Common myeloid progenitor, CD34-positive (primary cell): ENCODE measurements at regions not wholly inside any gene's neighbourhood (a gene's known extent, or its start where the extent isn't known, plus 50 kb on each side); places are given as distances from the start of the nearest gene placed in this dataset.

Source experiments
- CTCF ChIA-PET: fragments of 350-600 bp; sonication (Branson Sonifier 250); formaldehyde crosslinking; loops from one replicate; lab custom pipeline; 2021; ENCODE audit warnings: antibody characterized with exemption; lab: Charles Lee
- POLR2A ChIA-PET: fragments of 350-600 bp; sonication (Branson Sonifier 250); formaldehyde crosslinking; loops from one replicate; lab custom pipeline; 2021; ENCODE audit warnings: antibody characterized with exemption; lab: Charles Lee
- DNase-seq, 3 donors: peaks; one replicate each; pipeline versions ENCODE4 v3.0.0 to v3.0.0-alpha.2; 2013
- H3K27ac ChIP-seq, 2 experiments: 1 replicate in 1 of 2; 2 replicates in 1 of 2; pipeline ENCODE4 v1.7.0; 2013; ENCODE audit warnings: inconsistent platforms in 2 of 2, low read length in 2 of 2, mild to moderate bottlenecking in 2 of 2, low read depth in 1 of 2, moderate library complexity in 1 of 2; ENCODE audit not compliant: severe bottlenecking in 2 of 2, insufficient read depth in 1 of 2, poor library complexity in 1 of 2
- H3K27me3 ChIP-seq, 5 experiments: replicated peaks in 2 of 5; 1 replicate in 3 of 5; 2 replicates in 2 of 5; pipeline versions ENCODE4 v1.6.1 to v1.7.0; 2013; ENCODE audit warnings: low read length in 4 of 5, mild to moderate bottlenecking in 2 of 5, moderate library complexity in 2 of 5, inconsistent platforms in 1 of 5; ENCODE audit not compliant: insufficient read depth in 5 of 5, control insufficient read depth in 4 of 5
- H3K36me3 ChIP-seq, 4 experiments: 1 replicate in 2 of 4; 2 replicates in 2 of 4; pipeline versions ENCODE4 v1.6.1 to v1.7.0; 2013; ENCODE audit warnings: low read length in 3 of 4, control low read depth in 1 of 4, mild to moderate bottlenecking in 1 of 4; ENCODE audit not compliant: control insufficient read depth in 4 of 4, insufficient read depth in 4 of 4
- H3K4me1 ChIP-seq, 4 experiments: 1 replicate in 3 of 4; 2 replicates in 1 of 4; pipeline versions ENCODE4 v1.6.1 to v1.7.1; 2013; ENCODE audit warnings: low read length in 3 of 4, mild to moderate bottlenecking in 3 of 4, control low read depth in 1 of 4, inconsistent platforms in 1 of 4, moderate library complexity in 1 of 4; ENCODE audit not compliant: control insufficient read depth in 4 of 4, insufficient read depth in 4 of 4; ENCODE audit errors: control extremely low read depth in 1 of 4
- H3K4me3 ChIP-seq, 7 experiments: 1 replicate in 4 of 7; 2 replicates in 3 of 7; pipeline versions ENCODE4 v1.5.1 to v1.7.0; 2013; ENCODE audit warnings: mild to moderate bottlenecking in 7 of 7, low read length in 6 of 7, moderate library complexity in 6 of 7, inconsistent platforms in 2 of 7, low read depth in 2 of 7, control low read depth in 1 of 7; ENCODE audit not compliant: insufficient read depth in 4 of 7, control insufficient read depth in 1 of 7; ENCODE audit errors: extremely low read depth in 1 of 7
- H3K9me3 ChIP-seq, 5 experiments: 1 replicate in 4 of 5; 2 replicates in 1 of 5; pipeline versions ENCODE4 v1.6.1 to v1.7.1; 2013; ENCODE audit warnings: low read length in 4 of 5, mild to moderate bottlenecking in 2 of 5, inconsistent platforms in 1 of 5, low read depth in 1 of 5, moderate library complexity in 1 of 5; ENCODE audit not compliant: control insufficient read depth in 4 of 5, insufficient read depth in 2 of 5; ENCODE audit errors: control extremely low read depth in 1 of 5
- WGBS: methylation state at CpG from one replicate; pipeline ENCODE4 v1.1.5; 2013; ENCODE audit not compliant: insufficient coverage; 5-methylcytosine and 5-hydroxymethylcytosine counted together

DNA sequence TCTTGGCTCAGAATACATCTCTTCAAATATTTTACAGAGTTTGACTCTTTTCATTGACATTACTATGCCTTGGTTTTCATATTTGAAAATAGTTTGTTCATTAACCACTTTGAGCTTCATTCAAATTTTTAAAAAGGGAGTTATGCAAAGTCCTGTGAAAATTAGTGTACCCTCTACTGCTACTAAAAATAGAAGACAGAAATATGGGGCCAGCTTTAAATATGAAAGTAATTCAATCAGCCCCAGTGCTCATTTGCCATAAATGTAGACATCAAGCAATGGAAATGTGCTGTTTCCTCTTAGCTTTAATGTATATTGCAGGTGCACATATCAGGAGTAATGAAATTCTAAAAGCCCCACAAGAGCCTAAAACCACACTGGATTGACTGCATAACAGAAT, 218.7 kb downstream of the SPATA18 start:
- Histone ChIP-seq H3K4me3 (no peak overlapping the region), H3K9me3 (peaks cover 0 to 4% (median 2%) of the 10 kb centered on the region in 5 experiments), H3K4me1 (no peaks in the 10 kb centered on the region), H3K27ac (no peak overlapping the region), H3K36me3 (no peaks in the 10 kb centered on the region), H3K27me3 (no peaks in the 10 kb centered on the region)
- ChIA-PET POLR2A (no interaction called here), CTCF (no interaction called here)
- no peak for DNase-seq

DNA sequence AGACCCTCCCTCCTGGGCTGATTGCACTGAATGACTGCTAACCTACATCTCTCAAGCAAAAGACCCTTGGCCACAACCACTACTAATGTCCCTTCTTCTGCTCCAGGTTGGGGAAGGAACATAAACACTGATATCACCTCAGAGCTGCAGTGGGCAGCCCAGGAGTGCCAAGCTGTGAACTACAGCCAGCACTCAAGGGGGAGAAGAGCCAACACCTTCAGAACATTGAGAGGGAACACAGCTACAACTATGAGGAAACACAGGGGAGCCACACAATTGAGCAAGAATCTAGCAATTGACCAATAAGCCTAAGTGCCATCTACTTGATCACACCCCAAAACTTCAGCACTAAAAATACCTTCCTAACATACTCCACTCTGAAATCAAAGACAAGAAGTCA, 222.8 kb downstream of the SPATA18 start:
- POLR2A ChIA-PET = no interaction called here
- Histone ChIP-seq H3K36me3 (no peaks in the 10 kb centered on the region), H3K4me3 (no peak overlapping the region), H3K27me3 (no peaks in the 10 kb centered on the region), H3K9me3 (peaks cover 0 to 7% (median 2%) of the 10 kb centered on the region in 5 experiments), H3K27ac (no peak overlapping the region), H3K4me1 (no peaks in the 10 kb centered on the region)
- no peak for DNase-seq
- CTCF ChIA-PET = no interaction called here

DNA sequence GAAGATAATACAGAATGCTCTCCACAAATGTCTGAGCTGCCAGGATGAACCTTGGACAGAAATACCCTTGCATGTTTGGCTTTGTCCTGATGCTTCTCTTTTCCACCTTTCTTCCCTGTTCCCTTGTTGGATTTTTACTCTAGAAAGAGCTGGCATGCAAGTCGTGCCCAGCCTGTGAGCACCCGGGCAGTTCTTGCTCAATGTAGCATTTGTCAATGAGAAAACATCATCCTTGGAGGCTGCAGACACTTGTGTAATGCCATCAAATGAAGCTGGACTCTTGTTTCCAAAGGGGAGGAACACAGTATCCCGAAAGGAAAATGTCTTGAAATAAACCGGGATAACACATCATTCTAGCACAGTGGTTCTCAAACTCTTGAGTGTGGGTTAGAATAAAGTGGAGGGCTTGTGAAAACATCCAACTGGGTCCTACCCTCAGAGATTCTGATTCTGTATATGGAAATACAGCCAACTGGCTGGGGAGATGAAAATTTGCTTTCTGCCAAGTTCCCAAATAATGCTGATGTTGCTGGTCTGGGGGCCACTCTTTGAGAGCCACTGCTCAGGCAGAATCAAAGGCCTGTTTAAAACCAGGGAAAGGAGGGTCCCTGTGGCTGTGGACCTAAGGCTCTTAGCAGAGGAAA, 237.2 kb downstream of the SPATA18 start:
- Histone ChIP-seq H3K9me3 (no peaks in the 10 kb centered on the region), H3K27me3 (no peaks in the 10 kb centered on the region), H3K4me3 (no peak overlapping the region), H3K4me1 (no peaks in the 10 kb centered on the region), H3K36me3 (no peaks in the 10 kb centered on the region), H3K27ac (no peak overlapping the region)
- ChIA-PET POLR2A (no interaction called here), CTCF (no interaction called here)
- 100% methylated on average over 4 of the region's 4 CpGs for WGBS
- no peak for DNase-seq

GRCh38 chr4:52290466-52290865, 239.4 kb downstream of the SPATA18 start:
- WGBS = 75% methylated on average over 4 of the region's 4 CpGs
- H3K27me3 ChIP-seq = no peaks in the 10 kb centered on the region
- ChIA-PET POLR2A (no interaction called here), CTCF (no interaction called here)
- no peak overlapping the region for H3K27ac ChIP-seq
- no peaks in the 10 kb centered on the region for H3K4me1 ChIP-seq
- H3K9me3 ChIP-seq = no peaks in the 10 kb centered on the region
- no peak overlapping the region for H3K4me3 ChIP-seq
- DNase-seq = no peak
- H3K36me3 ChIP-seq = no peaks in the 10 kb centered on the region

GRCh38 chr4:52292245-52292644, 241.1 kb downstream of the SPATA18 start:
- Histone ChIP-seq H3K36me3 (no peaks in the 10 kb centered on the region), H3K27me3 (peaks cover 0 to 3% (median 0%) of the 10 kb centered on the region in 5 experiments), H3K4me3 (no peak overlapping the region), H3K4me1 (no peaks in the 10 kb centered on the region), H3K27ac (no peak overlapping the region), H3K9me3 (no peaks in the 10 kb centered on the region)
- POLR2A ChIA-PET = no interaction called here
- CTCF ChIA-PET = no interaction called here
- DNase-seq = no peak

GRCh38 chr4:52296341-52296740, 245.2 kb downstream of the SPATA18 start:
- ChIA-PET CTCF (no interaction called here), POLR2A (no interaction called here)
- no peak overlapping the region for H3K4me3 ChIP-seq
- WGBS = 100% methylated on average over 2 of the region's 2 CpGs
- H3K27me3 ChIP-seq = peaks cover 0 to 3% (median 0%) of the 10 kb centered on the region in 5 experiments
- H3K4me1 ChIP-seq = no peaks in the 10 kb centered on the region
- H3K27ac ChIP-seq = no peak overlapping the region
- H3K9me3 ChIP-seq = no peaks in the 10 kb centered on the region
- no peaks in the 10 kb centered on the region for H3K36me3 ChIP-seq
- no peak for DNase-seq

DNA sequence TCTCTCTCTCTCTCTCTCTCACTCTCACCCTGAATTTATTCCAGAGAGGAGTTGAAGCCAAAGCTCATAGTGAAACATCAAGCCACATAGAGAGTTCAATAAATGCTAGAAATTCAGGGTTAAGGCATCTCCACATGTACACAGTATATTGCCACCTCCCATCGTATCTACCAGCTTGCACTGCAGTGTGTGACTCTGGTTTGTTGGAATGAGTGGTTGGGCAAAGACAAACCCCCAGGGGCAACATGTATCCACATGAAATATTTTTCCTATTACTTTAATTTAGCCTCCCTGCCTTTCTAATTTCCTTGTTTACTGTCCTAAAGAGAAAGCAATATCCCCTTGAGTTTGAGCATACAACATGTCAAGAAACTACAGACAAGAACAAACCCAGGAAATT, 247.3 kb downstream of the SPATA18 start:
- ChIA-PET POLR2A (no interaction called here), CTCF (no interaction called here)
- Histone ChIP-seq H3K4me1 (no peaks in the 10 kb centered on the region), H3K9me3 (no peaks in the 10 kb centered on the region), H3K4me3 (no peak overlapping the region), H3K27ac (no peak overlapping the region), H3K36me3 (no peaks in the 10 kb centered on the region), H3K27me3 (peaks cover 0 to 3% (median 0%) of the 10 kb centered on the region in 5 experiments)
- DNase-seq = no peak
- WGBS = no CpG with 5 or more reads among the region's 1 CpG
